ENCODE measurements at regions not wholly inside any gene's neighbourhood (a gene's known extent, or its start where the extent isn't known, plus 50 kb on each side); places are given as distances from the start of the nearest gene placed in this dataset.

DNA sequence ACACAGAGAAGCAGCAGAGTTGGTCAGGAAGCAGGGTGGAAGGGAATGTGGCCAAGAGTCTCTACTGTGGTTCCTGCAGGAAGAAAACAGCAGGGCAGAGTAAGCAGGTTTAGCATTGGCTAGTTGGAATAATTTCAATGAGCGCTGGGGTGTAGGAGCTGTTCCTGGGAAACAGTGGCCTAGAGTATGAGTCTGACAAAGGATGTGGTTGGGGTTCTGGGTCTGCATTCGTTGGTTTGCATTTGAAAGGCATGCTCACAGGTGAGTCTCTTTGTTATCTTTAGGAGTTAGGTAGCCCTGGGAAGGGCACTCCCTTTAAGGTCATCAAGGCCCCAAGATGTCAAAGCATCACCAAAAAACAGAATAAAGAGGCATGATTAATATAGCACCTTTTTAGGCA lies 911.6 kb upstream of the SLC35B3 start:
- FAIRE-seq (no peak), DNase-seq (ENCODE audit: insufficient read length, low spot score) (no peak)
- TF ChIP-seq, protein P1, sequence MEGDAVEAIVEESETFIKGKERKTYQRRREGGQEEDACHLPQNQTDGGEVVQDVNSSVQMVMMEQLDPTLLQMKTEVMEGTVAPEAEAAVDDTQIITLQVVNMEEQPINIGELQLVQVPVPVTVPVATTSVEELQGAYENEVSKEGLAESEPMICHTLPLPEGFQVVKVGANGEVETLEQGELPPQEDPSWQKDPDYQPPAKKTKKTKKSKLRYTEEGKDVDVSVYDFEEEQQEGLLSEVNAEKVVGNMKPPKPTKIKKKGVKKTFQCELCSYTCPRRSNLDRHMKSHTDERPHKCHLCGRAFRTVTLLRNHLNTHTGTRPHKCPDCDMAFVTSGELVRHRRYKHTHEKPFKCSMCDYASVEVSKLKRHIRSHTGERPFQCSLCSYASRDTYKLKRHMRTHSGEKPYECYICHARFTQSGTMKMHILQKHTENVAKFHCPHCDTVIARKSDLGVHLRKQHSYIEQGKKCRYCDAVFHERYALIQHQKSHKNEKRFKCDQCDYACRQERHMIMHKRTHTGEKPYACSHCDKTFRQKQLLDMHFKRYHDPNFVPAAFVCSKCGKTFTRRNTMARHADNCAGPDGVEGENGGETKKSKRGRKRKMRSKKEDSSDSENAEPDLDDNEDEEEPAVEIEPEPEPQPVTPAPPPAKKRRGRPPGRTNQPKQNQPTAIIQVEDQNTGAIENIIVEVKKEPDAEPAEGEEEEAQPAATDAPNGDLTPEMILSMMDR (IDR thresholded peaks at IDR 0.05; ENCODE audit: insufficient read depth, missing control alignments), result no peak

DNA sequence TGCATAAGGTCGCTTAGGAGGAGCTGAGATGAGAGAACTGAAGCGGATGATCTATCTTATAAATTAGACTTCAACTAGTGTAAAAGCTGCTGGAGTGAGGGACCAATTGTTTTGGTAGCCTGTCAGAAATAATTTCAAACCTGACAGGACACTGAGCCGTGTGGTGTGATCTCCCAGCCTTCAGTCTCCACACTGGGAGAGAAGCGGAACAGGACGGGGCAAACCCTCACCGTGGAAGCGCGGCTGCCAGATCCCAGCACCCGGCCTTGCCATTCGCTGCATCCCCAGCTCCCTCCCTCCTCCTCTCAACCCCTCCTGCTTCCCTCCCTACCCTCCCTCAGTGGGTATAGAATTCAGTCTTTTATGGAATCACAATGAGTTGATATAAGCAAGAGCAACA lies 900.1 kb upstream of the SLC35B3 start:
- TF ChIP-seq, protein P1 (IDR thresholded peaks at IDR 0.05; ENCODE audit: insufficient read depth, missing control alignments), result no peak
- FAIRE-seq, result no peak
- no peak for DNase-seq (ENCODE audit: insufficient read length, low spot score)

DNA sequence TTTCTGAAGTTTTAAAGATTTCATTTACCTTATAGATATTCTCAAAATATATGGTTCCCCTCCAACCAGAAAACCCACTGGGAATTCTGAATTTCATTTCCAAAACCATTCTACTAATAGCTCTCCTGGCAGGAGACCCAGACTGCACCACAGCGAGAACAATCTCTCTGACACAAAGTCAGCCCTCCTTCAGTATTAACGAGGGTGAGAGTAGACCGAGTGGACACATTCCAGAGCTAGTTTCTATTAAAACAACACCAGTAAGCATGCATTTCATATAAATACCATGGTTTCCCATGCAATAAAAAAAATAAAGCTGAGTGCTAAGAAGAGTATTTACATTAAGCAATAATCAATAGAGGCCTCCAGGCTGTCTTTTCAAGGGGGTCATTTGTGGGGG lies 899.6 kb upstream of the SLC35B3 start:
- no peak for DNase-seq (ENCODE audit: insufficient read length, low spot score)
- no peak for FAIRE-seq
- TF ChIP-seq, protein P1 (IDR thresholded peaks at IDR 0.05; ENCODE audit: insufficient read depth, missing control alignments), result no peak

DNA sequence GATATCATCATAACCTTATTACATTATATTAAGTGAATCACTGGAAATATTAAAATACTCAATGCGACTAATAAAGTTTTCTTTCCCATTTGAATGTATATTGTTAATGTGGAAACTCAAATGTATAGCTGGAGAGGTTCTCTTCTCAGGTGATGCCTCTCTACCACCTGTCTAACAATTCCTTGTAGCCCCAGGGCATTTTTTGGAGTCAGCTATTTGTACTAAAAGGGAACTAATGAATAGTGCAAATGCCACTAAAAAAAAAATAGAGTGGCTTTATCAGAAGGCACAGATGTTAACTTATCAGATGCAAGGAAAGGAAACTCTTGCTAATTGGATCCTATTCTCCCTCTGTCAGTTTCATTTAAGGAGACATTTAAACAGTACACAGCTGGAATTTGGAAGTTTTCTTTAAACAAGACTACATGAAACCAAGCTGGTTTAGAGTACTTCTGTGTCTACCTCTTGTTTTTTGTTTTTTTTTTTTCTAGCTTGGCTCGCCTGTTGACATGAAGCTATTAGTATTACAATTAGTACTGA lies 897.0 kb upstream of the SLC35B3 start:
- DNase-seq (ENCODE audit: insufficient read length, low spot score) (no peak), FAIRE-seq (no peak)
- TF ChIP-seq, protein P1 (IDR thresholded peaks at IDR 0.05; ENCODE audit: insufficient read depth, missing control alignments), result no peak

DNA sequence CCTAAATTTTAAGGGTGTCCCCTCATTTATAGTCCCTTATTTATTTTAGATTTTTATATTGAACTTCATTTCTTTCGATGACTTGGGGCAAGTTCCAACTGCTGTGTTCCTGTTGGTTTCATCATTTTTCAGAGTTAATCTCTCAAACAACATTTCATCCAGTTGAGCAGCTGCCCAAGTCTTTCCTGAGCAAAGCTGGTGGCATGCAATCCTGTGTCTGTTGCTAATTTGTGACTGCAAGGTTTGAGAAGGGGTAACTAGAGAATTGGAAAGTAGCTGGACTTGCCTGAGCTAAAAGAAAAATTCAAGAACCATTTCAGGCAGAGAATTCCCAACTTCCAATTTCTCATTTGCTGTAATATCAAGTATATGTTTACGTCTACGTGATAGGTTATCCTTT lies 881.5 kb upstream of the SLC35B3 start:
- DNase-seq (ENCODE audit: insufficient read length, low spot score) (no peak), FAIRE-seq (no peak)
- TF ChIP-seq, protein P1 (IDR thresholded peaks at IDR 0.05; ENCODE audit: insufficient read depth, missing control alignments), result no peak

DNA sequence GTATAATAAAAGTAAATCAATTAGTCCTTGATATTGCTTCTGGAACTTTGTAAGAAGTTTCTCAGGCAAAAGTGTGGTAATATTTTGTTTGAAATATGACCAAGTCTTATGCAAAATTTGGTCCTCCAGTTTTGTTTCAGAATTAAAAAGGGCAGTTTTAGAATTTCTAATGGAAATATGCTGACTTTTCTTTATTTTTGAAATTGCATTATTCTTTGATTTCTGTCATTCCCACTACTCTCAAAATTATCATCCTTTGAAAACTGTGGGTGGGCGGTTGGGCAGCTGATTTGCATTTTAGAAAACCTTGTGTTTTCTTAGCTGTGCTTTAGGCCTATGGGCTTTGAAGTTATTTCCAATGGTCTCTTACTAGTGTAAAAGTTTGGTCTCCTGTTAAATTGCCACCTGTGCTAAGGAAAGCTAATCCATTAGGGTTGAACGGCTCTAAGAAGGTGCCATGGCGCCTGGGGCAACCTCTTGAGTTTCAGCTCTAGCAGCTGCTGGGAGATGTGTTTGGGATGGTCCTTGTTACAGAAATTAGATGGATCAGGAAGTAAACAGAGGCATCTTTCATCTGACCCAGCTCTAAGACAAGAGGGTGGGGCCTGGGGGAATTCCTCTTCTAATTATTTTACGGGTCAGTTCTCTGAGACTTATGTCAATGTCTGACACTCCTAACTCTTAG lies 880.8 kb upstream of the SLC35B3 start:
- DNase-seq (ENCODE audit: insufficient read length, low spot score) (no peak), FAIRE-seq (no peak)
- TF ChIP-seq, protein P1 (IDR thresholded peaks at IDR 0.05; ENCODE audit: insufficient read depth, missing control alignments), result no peak

DNA sequence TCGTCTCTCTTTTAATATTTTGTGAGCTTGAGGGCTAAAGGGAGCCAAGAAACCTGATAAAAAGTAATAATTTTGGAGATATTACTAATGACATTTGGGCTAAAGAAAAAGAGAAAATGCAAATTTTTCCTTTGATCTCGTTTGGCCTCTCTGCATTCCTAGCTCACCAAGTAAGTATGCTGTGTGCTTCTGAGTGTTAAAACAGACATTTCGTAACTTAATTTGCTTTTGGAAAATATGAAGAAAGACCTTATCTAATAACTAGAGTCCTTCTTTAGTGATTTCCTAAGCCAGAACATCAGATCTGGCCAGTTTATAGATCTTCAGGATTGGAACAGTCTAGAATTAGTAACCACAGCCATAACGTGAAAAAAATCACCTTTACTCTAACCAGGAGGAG lies 872.9 kb upstream of the SLC35B3 start:
- TF ChIP-seq, protein P1 (IDR thresholded peaks at IDR 0.05; ENCODE audit: insufficient read depth, missing control alignments), result no peak
- FAIRE-seq, result no peak
- no peak for DNase-seq (ENCODE audit: insufficient read length, low spot score)

All from D721Med (cell line).